ENCODE measurements at regions not wholly inside any gene's neighbourhood (a gene's known extent, or its start where the extent isn't known, plus 50 kb on each side); places are given as distances from the start of the nearest gene placed in this dataset.

DNA sequence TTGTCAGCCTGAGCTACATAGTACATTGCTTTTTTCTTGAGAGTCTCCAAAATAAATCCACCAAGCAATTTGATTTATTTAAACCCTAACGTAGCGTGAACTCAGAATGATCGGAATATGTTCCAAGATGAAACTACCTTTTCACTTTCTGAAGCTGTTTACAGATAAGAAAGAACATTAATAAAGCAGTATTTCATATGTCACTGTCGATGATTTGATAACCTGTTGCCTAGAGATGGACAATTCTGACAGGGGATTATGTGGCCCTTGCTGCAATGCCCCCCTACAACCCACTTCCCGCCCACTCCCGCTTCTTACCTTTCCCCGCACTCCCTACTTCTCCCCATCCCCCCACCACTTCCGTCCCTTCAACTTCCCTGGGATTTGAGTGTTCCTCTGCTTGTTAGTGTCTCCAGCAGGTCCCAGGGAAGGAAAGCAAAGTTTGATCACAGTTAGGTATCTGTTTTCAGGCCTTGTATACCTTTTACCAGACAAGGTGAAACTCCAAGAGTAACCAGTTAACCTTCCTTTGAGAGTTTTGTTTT lies 229.2 kb upstream of the HMGA2 start:
- H3K9me3 ChIP-seq (ENCODE audit: control insufficient read depth in 4 of 4, insufficient read depth in 3 of 4, low read length in 3 of 4) = peaks cover 0 to 2% (median 0%) of the 10 kb centered on the region in 4 donors
- peaks cover 0 to 3% (median 0%) of the 10 kb centered on the region in 3 donors for H3K27me3 ChIP-seq (ENCODE audit: control insufficient read depth in 3 of 3, insufficient read depth in 3 of 3, low read length in 2 of 3)
- TF ChIP-seq, protein P1, sequence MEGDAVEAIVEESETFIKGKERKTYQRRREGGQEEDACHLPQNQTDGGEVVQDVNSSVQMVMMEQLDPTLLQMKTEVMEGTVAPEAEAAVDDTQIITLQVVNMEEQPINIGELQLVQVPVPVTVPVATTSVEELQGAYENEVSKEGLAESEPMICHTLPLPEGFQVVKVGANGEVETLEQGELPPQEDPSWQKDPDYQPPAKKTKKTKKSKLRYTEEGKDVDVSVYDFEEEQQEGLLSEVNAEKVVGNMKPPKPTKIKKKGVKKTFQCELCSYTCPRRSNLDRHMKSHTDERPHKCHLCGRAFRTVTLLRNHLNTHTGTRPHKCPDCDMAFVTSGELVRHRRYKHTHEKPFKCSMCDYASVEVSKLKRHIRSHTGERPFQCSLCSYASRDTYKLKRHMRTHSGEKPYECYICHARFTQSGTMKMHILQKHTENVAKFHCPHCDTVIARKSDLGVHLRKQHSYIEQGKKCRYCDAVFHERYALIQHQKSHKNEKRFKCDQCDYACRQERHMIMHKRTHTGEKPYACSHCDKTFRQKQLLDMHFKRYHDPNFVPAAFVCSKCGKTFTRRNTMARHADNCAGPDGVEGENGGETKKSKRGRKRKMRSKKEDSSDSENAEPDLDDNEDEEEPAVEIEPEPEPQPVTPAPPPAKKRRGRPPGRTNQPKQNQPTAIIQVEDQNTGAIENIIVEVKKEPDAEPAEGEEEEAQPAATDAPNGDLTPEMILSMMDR (IDR thresholded peaks at IDR 0.05; ENCODE audit: control extremely low read depth, extremely low read depth) = no peak
- no peaks in the 10 kb centered on the region for H3K36me3 ChIP-seq (ENCODE audit: control insufficient read depth in 4 of 4, insufficient read depth in 4 of 4, low read length in 4 of 4)
- WGBS, 2 donors = 91 to 93% methylated on average over 8 of the region's 8 CpGs
- no peak overlapping the region for H3K9ac ChIP-seq (ENCODE audit: insufficient read depth in 1 of 2, low read length in 2 of 2)
- H3K4me1 ChIP-seq (ENCODE audit: control insufficient read depth in 5 of 5, insufficient read depth in 5 of 5, low read length in 5 of 5) = peaks cover 0 to 5% (median 0%) of the 10 kb centered on the region in 5 donors
- DNase-seq (no peak), ATAC-seq (ENCODE audit: insufficient read depth, low FRiP score) (no peak)
- H3K27ac ChIP-seq (ENCODE audit: low read depth in 1 of 2, low read length in 1 of 2) = no peak overlapping the region
- no peak overlapping the region for H3K4me3 ChIP-seq

DNA sequence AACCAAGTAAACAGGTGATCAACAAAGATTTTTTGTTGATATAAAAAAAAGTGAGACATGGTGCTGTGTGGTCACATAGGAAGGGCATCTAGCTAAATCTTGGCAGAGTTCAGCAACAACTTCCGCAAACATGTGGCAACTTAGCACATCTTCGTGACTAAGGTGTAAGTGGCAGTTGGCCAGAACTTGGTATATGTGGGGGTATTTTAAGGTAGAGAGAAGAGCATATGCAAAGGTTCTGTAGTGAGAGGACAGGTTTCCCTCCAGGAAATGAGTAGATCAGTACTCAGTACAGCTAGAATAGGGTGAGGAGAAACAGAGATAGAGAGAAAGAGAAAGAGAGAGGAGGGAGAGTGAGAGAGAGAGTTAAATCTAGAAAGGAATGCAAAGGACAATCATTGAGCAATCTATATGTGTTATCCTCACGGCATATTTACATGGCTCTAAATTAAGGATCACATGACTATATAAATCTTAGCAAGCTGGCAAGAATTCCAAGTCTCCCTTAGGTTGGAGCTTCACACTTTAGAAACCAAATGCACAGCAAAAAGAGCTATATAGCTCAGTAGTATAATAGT lies 227.7 kb upstream of the HMGA2 start:
- 72 to 81% methylated on average over 3 of the region's 3 CpGs for WGBS, 2 donors
- H3K36me3 ChIP-seq (ENCODE audit: control insufficient read depth in 4 of 4, insufficient read depth in 4 of 4, low read length in 4 of 4) = no peaks in the 10 kb centered on the region
- ATAC-seq (ENCODE audit: insufficient read depth, low FRiP score) (no peak), DNase-seq (no peak)
- H3K4me3 ChIP-seq = no peak overlapping the region
- TF ChIP-seq, protein P1 (IDR thresholded peaks at IDR 0.05; ENCODE audit: control extremely low read depth, extremely low read depth) = no peak
- peaks cover 0 to 2% (median 0%) of the 10 kb centered on the region in 4 donors for H3K9me3 ChIP-seq (ENCODE audit: control insufficient read depth in 4 of 4, insufficient read depth in 3 of 4, low read length in 3 of 4)
- H3K27me3 ChIP-seq (ENCODE audit: control insufficient read depth in 3 of 3, insufficient read depth in 3 of 3, low read length in 2 of 3) = peaks cover 3 to 5% (median 4%) of the 10 kb centered on the region in 3 donors
- H3K27ac ChIP-seq (ENCODE audit: low read depth in 1 of 2, low read length in 1 of 2) = no peak overlapping the region
- peaks cover 0 to 5% (median 0%) of the 10 kb centered on the region in 5 donors for H3K4me1 ChIP-seq (ENCODE audit: control insufficient read depth in 5 of 5, insufficient read depth in 5 of 5, low read length in 5 of 5)
- no peak overlapping the region for H3K9ac ChIP-seq (ENCODE audit: insufficient read depth in 1 of 2, low read length in 2 of 2)

DNA sequence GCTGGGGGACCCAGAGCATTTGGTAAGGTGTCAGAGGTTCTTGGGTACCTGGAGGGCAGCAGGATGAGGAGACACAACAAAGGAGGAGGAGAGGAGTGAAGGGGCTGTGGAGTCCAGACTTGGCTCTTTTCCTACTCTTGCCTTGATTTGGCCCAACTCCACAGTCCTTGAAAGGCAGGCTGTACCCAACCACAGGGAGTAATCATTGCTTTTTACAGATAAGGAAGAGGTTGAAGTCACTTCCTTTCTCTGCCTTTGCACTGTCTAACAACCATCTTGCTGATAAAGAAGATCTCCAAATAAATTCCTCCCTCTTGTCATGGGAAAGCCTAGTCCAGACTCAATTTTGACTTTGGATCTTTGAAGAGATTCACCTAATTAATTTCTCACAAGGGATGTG lies 226.8 kb upstream of the HMGA2 start:
- TF ChIP-seq, protein P1 (IDR thresholded peaks at IDR 0.05; ENCODE audit: control extremely low read depth, extremely low read depth) = no peak
- ATAC-seq (ENCODE audit: insufficient read depth, low FRiP score) = no peak
- no peak overlapping the region for H3K27ac ChIP-seq (ENCODE audit: low read depth in 1 of 2, low read length in 1 of 2)
- peaks cover 0 to 11% (median 0%) of the 10 kb centered on the region in 5 donors for H3K4me1 ChIP-seq (ENCODE audit: control insufficient read depth in 5 of 5, insufficient read depth in 5 of 5, low read length in 5 of 5)
- no peak for DNase-seq
- H3K27me3 ChIP-seq (ENCODE audit: control insufficient read depth in 3 of 3, insufficient read depth in 3 of 3, low read length in 2 of 3) = peaks cover 3 to 5% (median 4%) of the 10 kb centered on the region in 3 donors
- no peak overlapping the region for H3K4me3 ChIP-seq
- no peaks in the 10 kb centered on the region for H3K36me3 ChIP-seq (ENCODE audit: control insufficient read depth in 4 of 4, insufficient read depth in 4 of 4, low read length in 4 of 4)
- no peak overlapping the region for H3K9ac ChIP-seq (ENCODE audit: insufficient read depth in 1 of 2, low read length in 2 of 2)
- H3K9me3 ChIP-seq (ENCODE audit: control insufficient read depth in 4 of 4, insufficient read depth in 3 of 4, low read length in 3 of 4) = peaks cover 0 to 2% (median 0%) of the 10 kb centered on the region in 4 donors
